ENCODE measurements at regions not wholly inside any gene's neighbourhood (a gene's known extent, or its start where the extent isn't known, plus 50 kb on each side); places are given as distances from the start of the nearest gene placed in this dataset.
"Not testable (repeated sequence)": the region's sequence is repeated elsewhere in the genome, so short reads cannot be mapped to it uniquely, and the experiment has no call there.

DNA sequence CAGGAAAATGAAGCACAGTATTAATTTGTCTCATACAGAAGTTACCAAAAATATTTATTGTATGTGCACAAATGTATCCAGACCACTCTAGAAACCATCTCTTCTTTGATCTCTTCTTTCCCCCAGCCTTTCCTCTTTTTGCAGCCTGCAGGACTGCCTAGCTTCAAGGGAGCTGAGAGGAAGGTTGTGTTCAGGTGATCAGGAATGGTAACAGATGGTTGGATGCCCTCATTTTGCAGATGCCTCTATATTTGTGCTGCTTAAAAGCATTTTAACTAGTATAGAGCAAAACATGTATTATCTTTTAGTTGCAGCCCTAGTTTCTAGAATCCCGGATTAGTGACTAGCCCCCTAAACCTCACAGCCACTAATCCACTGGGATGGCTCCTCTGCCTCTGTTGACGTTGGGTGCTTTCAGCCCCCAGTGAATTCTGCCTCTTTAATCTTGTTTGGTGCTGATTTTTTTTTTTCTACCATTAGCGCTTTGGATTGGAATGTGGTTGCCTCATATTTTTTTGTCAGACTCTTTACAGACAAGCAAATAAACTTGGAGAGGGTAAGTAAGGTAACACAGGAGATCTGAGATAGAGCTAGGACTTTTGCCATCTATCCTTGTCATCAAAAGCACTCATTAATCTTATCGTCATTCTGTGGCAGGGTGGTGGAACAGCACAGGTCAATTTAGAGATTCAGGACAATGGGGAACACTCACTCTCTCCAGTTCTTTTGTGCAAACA lies 103.8 kb upstream of the NDUFV2 start:
- H3K4me3 ChIP-seq (ENCODE audit: low read depth, low read length), result no peak overlapping the region
- TF ChIP-seq, protein P1, sequence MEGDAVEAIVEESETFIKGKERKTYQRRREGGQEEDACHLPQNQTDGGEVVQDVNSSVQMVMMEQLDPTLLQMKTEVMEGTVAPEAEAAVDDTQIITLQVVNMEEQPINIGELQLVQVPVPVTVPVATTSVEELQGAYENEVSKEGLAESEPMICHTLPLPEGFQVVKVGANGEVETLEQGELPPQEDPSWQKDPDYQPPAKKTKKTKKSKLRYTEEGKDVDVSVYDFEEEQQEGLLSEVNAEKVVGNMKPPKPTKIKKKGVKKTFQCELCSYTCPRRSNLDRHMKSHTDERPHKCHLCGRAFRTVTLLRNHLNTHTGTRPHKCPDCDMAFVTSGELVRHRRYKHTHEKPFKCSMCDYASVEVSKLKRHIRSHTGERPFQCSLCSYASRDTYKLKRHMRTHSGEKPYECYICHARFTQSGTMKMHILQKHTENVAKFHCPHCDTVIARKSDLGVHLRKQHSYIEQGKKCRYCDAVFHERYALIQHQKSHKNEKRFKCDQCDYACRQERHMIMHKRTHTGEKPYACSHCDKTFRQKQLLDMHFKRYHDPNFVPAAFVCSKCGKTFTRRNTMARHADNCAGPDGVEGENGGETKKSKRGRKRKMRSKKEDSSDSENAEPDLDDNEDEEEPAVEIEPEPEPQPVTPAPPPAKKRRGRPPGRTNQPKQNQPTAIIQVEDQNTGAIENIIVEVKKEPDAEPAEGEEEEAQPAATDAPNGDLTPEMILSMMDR (IDR thresholded peaks at IDR 0.05; ENCODE audit: low read depth, low read length), result no peak

DNA sequence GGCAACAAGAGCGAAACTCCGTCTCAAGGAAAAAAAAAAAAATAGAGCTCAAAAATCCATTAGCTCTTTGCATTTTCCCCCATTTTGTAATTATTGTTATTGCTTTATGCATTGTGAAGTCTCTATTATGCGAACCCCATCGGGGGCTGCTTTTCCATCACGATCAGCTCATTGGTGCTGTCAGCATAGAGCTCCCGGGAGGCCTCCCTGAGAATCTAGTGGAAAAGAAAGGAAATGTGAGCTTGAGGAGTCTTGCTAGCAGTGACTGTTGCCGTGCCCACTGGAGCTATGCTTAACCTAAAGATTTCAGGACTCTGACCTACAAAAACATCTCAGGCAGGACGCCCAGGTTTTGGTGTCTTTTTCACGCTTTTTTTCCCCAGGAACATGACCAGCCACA lies 102.6 kb upstream of the NDUFV2 start:
- TF ChIP-seq, protein P1 (IDR thresholded peaks at IDR 0.05; ENCODE audit: low read depth, low read length), result no peak
- H3K4me3 ChIP-seq (ENCODE audit: low read depth, low read length), result no peak overlapping the region

DNA sequence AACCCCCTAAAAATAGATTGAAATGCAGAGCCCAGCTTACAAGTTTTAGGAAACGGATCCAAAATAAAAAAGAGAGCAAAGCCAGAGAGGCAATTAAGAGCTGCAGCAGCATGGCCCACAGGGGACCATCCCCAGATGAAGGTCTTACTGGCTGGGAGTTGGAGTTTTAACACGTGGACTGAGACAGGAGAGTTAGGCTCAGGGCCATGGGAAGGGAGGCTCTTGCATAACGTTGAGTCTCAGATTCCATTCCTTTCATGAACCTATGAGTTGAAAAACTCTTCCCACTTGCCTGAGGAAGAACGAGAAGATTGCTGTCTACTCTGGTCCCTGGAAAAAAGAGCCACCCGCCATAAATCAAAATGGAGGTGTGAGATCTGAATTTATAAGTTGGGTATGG lies 101.8 kb upstream of the NDUFV2 start:
- TF ChIP-seq, protein P1 (IDR thresholded peaks at IDR 0.05; ENCODE audit: low read depth, low read length), result no peak
- H3K4me3 ChIP-seq (ENCODE audit: low read depth, low read length), result no peak overlapping the region

DNA sequence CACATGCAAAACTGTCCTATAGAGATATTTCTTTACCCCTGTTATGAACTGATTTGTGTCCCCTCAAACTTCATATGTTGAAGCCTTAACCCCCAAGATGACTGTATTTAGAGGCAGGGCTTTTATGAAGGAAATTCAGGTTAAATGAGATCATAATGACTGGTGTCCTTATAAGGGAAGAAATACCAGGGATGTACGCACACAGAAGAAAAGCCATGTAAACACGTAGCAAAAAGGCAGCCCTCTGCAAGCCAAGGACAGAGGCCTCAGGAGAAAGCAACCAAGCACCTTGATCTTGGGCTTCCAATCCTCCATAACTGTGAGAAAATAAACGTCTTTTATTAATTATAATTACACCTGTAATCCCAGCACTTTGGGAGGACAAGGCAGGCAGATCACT lies 101.3 kb upstream of the NDUFV2 start:
- TF ChIP-seq, protein P1 (IDR thresholded peaks at IDR 0.05; ENCODE audit: low read depth, low read length), result no peak
- H3K4me3 ChIP-seq (ENCODE audit: low read depth, low read length), result no peak overlapping the region

DNA sequence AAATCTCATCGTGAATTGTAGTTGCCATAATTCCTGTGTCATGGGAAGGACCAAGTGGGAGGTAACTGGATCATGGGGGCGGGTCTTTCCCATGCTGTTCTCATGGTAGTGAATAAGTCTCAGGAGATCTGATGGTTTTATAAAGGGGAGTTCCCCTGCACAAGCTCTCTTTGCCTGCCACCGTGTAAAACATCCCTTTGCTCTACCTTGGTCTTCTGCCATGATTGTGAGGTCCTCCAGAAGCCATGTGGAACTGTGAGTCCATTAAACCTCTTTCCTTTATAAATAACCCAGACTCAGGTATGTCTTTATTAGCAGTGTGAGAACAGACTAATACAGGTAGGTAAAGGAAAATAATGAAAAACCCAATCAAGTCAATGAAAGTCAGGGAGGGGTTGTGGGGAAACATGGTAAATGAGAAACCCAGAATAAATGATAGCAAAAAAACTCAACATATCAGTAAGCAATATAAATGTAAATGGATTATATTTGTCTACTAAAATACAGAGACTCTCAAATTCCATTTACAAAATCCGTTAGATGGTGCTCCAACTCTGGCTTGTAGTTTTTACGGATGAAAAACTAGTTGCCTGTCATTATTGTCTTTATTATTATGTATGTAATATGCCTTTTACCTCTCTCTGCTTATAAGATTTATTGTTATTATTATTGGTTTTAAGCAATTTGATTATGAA lies 98.9 kb upstream of the NDUFV2 start:
- no peak overlapping the region for H3K4me3 ChIP-seq (ENCODE audit: low read depth, low read length)
- TF ChIP-seq, protein P1 (IDR thresholded peaks at IDR 0.05; ENCODE audit: low read depth, low read length), result no peak

DNA sequence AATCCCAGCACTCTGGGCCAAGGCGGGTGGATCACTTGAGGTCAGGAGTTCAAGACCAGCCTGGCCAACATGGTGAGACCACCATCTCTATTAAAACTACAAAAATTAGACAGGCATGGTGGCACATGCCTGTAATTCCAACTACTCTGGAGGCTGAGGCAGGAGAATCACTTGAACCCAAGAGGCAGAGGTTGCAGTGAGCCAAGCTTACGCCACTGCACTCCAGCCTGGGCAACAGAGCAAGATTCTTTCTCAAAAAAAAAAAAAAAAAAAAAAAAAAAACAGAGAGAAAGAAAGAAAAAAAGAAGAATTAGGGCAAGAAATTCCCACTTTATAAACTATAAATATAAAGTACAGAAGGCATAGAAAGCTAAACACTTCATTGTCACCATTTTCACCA lies 98.2 kb upstream of the NDUFV2 start:
- not testable (repeated sequence) for H3K4me3 ChIP-seq (ENCODE audit: low read depth, low read length)

DNA sequence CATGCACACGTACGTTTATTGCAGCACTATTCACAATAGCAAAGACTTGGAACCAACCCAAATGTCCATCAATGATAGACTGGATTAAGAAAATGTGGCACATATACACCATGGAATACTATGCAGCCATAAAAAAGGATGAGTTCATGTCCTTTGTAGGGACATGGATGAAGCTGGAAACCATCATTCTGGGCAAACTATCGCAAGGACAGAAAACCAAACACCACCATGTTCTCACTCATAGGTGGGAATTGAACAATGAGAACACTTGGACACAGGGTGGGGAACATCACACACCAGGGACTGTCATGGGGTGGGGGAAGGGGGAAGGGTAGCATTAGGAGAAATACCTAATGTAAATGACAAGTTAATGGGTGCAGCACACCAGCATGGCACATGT lies 94.8 kb upstream of the NDUFV2 start:
- H3K4me3 ChIP-seq (ENCODE audit: low read depth, low read length), result not testable (repeated sequence)

DNA sequence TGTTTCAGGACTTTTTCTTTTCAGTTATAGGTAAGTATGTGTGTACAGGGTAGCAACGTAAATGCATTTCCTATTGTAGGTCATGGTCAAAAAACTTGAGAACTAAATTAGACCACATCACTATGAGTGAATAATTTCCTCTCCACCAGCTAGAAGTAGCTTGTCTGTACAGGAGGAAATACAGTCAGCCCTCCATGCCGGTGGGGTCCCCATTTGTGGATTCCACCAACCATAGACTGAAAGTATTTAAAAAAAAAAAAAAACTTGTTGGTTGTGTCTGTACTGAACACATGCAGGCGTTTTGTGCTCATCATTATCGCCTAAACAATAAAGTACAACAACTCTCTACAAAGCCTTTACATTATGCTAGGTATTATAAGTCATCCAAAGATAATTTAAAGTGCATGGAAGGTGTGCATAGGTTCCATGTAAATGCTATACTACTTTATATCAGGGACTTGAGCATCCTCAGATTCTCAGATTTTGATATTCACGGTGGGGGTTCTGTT lies 94.2 kb upstream of the NDUFV2 start:
- H3K4me3 ChIP-seq (ENCODE audit: low read depth, low read length), result no peak overlapping the region
- TF ChIP-seq, protein P1 (IDR thresholded peaks at IDR 0.05; ENCODE audit: low read depth, low read length), result no peak
